HG03066 (cell line): ENCODE measurements at regions not wholly inside any gene's neighbourhood (a gene's known extent, or its start where the extent isn't known, plus 50 kb on each side); places are given as distances from the start of the nearest gene placed in this dataset.

Experiments used
- ATAC-seq: cut with Tn5 transposase; IDR thresholded peaks from one replicate; pipeline ENCODE4 v1.9.1; 2021; ENCODE audit warnings: low read depth; ENCODE audit not compliant: unreplicated experiment

DNA sequence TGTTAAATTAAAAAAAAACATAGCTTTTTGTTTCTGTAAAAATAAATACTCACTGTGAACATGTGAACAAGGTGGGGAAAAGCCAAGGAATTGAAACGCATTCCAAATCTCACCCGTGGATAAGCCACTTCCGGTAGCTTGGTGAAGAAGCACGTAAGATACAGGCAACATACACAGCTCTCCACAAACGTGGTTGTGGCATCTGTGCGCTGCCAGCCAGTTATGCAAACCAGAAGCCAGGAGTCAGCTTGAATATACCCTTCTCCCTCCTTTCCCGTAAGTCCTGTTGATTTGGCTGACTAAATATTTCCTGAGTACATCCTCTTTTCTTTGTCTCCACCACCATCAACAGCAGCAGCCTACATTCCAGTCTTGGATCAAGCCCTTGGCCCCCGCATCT is 486.2 kb downstream of the VRK1 start:
- no peak for ATAC-seq

DNA sequence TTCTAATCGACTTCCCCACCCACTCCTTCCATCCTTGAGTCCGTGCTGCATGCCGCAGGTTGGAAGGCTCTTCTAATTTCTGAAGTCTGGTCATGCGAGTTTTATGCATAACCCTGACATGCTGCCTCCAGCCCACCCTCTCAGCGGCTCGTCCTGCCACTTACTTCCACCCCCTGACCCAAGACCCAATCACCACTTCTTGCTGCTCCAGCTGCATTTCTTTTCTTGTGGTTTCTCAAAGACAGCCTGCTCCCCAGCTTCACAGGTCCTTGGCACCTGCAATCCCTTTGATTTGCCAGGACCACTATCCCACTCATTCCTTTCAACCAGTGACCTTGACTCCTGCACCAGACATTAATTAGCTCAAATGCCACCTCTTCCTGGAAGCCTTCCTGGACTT is 486.7 kb downstream of the VRK1 start:
- no peak for ATAC-seq

DNA sequence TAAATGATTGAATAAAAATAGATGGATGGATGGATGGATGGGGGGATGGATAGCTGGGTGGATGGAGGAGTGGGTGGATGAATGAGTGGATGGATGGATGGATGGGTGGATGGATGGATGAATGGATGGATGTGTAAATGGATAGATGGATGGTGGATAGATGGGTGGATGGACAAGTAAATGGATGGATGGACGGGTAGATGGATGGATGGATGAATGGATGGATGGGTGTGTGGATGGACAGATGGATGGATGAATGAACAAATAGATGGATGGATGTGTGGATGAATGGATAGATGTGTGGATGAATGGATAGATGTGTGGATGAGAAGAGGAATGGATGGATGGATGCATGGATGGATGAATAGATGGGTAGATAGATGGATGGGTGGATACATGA is 490.8 kb downstream of the VRK1 start:
- no peak for ATAC-seq

- ATAC-seq: no peak
These were observed 492.9 kb downstream of the VRK1 start for GRCh38 chr14:97290065-97290464.

DNA sequence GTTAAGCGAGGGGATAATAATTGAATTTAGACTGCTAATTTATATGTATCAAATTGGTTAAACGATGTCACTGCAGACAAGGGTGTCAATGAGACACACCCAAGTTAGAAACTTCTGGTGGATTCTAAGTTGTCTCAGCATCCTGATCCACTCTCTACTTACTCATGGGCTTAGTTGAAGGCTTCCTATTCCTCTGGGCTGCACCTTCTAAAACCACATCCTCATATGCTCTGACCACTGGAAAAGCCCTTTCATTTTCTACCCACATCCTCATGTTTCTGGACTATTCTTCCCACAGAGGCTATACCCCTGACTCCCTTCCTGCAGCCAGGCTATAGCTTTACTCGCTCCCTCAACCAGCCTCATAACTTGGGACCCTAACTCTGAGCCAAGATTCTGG is 493.8 kb downstream of the VRK1 start:
- ATAC-seq: no peak

- no peak for ATAC-seq
These were observed 496.5 kb downstream of the VRK1 start for GRCh38 chr14:97293659-97294058.

DNA sequence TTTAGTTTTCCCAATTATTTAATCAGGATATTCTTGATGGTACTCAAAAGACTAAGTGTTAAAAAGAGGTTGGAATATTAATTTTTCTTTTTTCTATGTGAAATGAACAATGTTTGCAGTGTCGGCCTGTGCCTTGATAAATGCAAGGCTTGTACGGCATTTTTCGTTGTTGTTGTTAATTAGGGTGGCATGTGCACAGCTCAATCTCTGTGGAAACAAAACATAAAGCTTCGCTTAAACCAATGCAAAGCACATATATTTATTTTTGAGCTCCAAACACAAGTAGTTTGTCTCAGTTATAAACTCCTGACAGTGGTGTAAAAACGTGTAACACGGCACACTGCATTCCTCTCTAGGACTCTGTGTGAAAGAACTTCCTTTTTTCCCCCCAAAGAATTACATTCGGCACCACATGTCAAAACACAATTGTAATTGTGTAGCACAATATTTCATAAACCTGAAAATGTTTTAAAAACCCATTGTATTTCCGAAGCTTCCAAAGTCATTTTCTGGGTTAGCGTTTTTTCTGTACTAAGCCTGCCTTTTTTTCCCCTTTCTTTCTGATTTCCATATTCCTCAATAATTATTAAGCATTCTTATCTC is 498.0 kb downstream of the VRK1 start:
- ATAC-seq: no peak

DNA sequence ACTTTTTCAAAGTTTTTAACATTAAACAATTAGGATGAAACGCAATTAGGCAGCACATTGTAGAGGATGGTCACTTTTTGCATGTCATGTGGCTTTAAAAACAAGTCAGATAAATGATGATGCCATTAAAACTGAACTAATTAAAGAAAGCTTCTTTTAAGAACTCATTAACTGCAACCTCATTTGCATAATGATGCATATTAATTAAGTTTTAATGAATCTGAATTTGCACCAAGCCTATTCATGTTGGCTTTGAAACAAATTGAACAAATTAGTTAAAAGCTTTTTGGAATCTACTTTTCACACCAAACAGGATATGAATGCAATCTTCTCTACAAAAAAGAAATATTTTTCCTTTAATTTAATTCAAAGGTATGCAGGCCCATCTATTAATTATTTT is 499.0 kb downstream of the VRK1 start:
- ATAC-seq: no peak

DNA sequence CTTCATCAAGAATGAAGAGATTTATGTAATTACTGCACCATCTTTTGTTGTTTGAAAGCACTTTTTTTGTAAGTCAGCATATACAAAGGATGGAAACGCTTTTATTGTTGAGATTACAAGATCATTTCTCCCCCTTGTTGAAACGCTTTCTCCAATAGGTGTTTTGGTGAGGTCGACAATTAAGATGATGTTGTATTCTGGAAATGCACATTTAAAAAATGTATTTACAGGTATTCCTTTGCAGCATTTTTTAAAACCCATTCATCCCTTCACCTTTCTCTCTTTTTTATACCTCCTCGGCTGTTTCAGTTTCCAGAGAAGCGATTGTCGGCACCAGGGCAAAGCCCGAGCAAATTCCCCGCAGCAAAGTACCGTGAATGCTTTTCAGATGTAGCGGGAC is 499.9 kb downstream of the VRK1 start:
- ATAC-seq: no peak

- no peak for ATAC-seq
These were observed 501.1 kb downstream of the VRK1 start for GRCh38 chr14:97298331-97298730.

DNA sequence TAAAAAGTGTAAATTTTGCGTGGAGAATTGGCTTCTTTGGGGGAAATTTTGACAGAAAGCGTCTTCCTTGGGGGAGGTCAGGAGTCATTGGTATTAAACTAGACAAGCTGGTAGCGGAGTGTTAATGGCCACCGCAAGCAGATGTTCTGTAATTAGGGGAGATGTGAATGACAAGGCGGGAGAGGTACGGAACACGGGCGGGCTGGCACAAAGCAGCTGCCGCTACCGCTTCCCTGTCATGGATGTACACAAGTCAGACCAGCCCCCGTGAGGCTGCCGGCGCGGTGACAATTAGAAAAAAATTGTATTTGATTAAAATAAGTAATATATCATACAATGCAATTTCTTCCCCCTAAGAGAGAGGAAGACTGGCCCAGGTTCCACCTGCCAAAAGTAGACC is 501.6 kb downstream of the VRK1 start:
- no peak for ATAC-seq

GRCh38 chr14:97299661-97300060 is 502.5 kb downstream of the VRK1 start:
- no peak for ATAC-seq

DNA sequence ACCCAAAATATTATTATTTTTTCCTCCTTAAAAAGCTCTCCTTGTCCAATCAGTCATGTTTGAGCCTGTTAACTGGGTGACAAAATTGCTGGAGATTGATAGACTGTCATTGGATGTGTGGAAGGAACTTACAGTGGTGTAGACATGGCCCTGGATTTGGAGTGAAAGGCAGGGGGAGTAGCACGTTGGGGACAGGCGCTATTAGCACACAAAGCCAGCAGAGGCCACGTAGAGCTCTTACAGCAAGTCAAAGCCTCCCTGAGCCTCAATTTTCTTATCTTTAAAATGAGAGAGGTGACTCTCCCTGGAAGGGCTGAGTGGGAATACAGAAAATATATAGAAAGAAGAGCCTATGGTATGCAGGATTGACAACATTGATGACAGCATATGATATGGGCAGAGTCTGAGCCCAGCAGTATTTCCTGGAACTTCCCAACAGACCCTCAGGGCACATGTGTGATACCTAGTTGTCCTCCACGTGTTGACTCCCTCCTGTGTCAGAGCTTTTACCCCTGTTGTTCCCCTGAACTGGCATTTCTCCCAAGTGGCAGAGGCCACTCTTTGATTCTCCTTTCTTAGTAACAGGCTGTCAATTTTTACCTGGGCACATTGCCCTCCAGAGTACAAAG is 504.9 kb downstream of the VRK1 start:
- no peak for ATAC-seq

- ATAC-seq: peak; percentile 52
These were observed 509.1 kb downstream of the VRK1 start for GRCh38 chr14:97306133-97306759.

GRCh38 chr14:97306760-97307246 is 509.6 kb downstream of the VRK1 start:
- peak; percentile 61 for ATAC-seq

DNA sequence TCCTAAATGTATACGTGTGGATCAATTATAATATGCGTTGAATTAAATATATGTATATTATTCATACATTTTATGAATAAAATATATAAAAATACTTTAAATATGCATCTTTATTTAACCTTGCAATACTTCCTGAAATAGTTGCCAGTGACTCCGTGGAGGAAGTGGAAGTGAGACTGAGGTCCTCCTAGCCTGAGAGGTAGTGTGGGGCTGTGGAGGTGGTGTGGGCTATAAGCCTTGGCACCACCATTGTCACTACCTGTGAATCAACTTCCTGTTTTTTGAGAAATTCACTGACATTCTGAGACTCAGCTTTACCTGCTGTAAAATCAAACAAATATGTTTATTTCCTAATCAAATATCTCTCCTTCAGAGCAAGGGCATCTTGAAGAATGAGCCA is 514.2 kb downstream of the VRK1 start:
- ATAC-seq: no peak

DNA sequence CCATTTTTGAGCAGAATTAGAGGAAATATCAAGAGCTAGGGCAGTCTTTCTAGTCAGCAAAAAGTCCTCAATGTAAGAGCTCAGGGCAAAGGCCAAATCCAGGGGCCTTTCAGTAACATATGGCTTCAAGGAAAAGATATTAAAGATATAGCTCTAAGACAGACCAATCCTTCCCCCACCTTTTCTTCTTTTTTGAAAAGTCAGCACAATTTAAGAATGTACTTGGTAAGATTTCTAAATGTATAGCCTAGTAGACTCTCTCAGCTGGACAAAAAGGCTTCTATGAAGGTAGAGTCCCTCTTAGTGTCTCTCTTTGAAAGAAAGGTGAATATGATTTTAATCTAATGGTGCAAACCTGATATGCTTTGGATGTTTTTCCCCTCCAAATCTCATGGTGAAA is 515.7 kb downstream of the VRK1 start:
- ATAC-seq: no peak

GRCh38 chr14:97315790-97316189 is 518.6 kb downstream of the VRK1 start:
- ATAC-seq: no peak

GRCh38 chr14:97318380-97318779 is 521.2 kb downstream of the VRK1 start:
- ATAC-seq: no peak

GRCh38 chr14:97319691-97320090 is 522.5 kb downstream of the VRK1 start:
- no peak for ATAC-seq

GRCh38 chr14:97328743-97329142 is 531.6 kb downstream of the VRK1 start:
- no peak for ATAC-seq

DNA sequence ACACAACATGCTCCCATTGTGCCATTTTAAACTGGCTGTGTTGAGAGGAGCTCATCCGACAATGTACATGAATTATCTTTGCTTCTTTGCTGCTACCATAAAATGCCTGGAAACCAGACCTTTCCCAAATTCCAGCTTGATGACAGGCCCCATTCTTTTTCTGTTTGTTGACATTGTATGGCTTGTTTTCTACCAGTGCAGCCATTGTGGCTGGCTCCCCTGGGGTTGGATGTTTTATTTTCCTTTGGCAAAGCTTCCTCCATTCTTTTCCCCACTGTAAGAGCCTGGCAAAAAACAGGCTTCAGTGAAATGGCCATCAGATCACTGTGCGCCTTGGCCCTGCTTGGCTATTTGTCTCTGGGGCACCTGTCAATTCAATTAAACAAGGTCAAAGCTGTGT is 532.5 kb downstream of the VRK1 start:
- no peak for ATAC-seq
